ENCODE measurements at regions not wholly inside any gene's neighbourhood (a gene's known extent, or its start where the extent isn't known, plus 50 kb on each side); places are given as distances from the start of the nearest gene placed in this dataset.

GRCh38 chr2:142280831-142281230, 150.0 kb upstream of the LRP1B start:
- intact Hi-C loops (cut with micrococcal nuclease): no loop called here

GRCh38 chr2:142270990-142271389, 140.2 kb upstream of the LRP1B start:
- intact Hi-C loops (cut with micrococcal nuclease): no loop called here

- intact Hi-C loops (cut with micrococcal nuclease): no loop called here
Measured at GRCh38 chr2:142270291-142270690, 139.5 kb upstream of the LRP1B start.

- intact Hi-C loops (cut with micrococcal nuclease): no loop called here
Measured at GRCh38 chr2:142259356-142259755, 128.5 kb upstream of the LRP1B start.

GRCh38 chr2:142254031-142254430, 123.2 kb upstream of the LRP1B start:
- intact Hi-C loops (cut with micrococcal nuclease): no loop called here

- intact Hi-C loops (cut with micrococcal nuclease): no loop called here
Measured at GRCh38 chr2:142241016-142241415, 110.2 kb upstream of the LRP1B start.

GRCh38 chr2:142236181-142236580, 105.4 kb upstream of the LRP1B start:
- intact Hi-C loops (cut with micrococcal nuclease): no loop called here

GRCh38 chr2:142234741-142235140, 103.9 kb upstream of the LRP1B start:
- intact Hi-C loops (cut with micrococcal nuclease): no loop called here

- intact Hi-C loops (cut with micrococcal nuclease): no loop called here
Measured at GRCh38 chr2:142223309-142223708, 92.5 kb upstream of the LRP1B start.

- intact Hi-C loops (cut with micrococcal nuclease): no loop called here
Measured at GRCh38 chr2:142222715-142223114, 91.9 kb upstream of the LRP1B start.

GRCh38 chr2:142220901-142221300, 90.1 kb upstream of the LRP1B start:
- intact Hi-C loops (cut with micrococcal nuclease): no loop called here

- intact Hi-C loops (cut with micrococcal nuclease): no loop called here
Measured at GRCh38 chr2:142220239-142220638, 89.4 kb upstream of the LRP1B start.

- intact Hi-C loops (cut with micrococcal nuclease): no loop called here
Measured at GRCh38 chr2:142218471-142218870, 87.7 kb upstream of the LRP1B start.

GRCh38 chr2:142217804-142218203, 87.0 kb upstream of the LRP1B start:
- intact Hi-C loops (cut with micrococcal nuclease): no loop called here

GRCh38 chr2:142200062-142200461, 69.2 kb upstream of the LRP1B start:
- intact Hi-C loops (cut with micrococcal nuclease): no loop called here

GRCh38 chr2:142199073-142199472, 68.3 kb upstream of the LRP1B start:
- intact Hi-C loops (cut with micrococcal nuclease): no loop called here

- intact Hi-C loops (cut with micrococcal nuclease): no loop called here
Measured at GRCh38 chr2:142190805-142191204, 60.0 kb upstream of the LRP1B start.

- intact Hi-C loops (cut with micrococcal nuclease): no loop called here
Measured at GRCh38 chr2:142189501-142189900, 58.7 kb upstream of the LRP1B start.

GRCh38 chr2:142188562-142188961, 57.7 kb upstream of the LRP1B start:
- intact Hi-C loops (cut with micrococcal nuclease): no loop called here

- intact Hi-C loops (cut with micrococcal nuclease): no loop called here
Measured at GRCh38 chr2:142180820-142181533, 50.2 kb upstream of the LRP1B start.
